RPMI8226 (cell line): ENCODE measurements at regions not wholly inside any gene's neighbourhood (a gene's known extent, or its start where the extent isn't known, plus 50 kb on each side); places are given as distances from the start of the nearest gene placed in this dataset.
"Not testable (repeated sequence)": the region's sequence is repeated elsewhere in the genome, so short reads cannot be mapped to it uniquely, and the experiment has no call there.

ENCODE experiments used
- DNase-seq: peaks from one replicate; pipeline ENCODE4 v3.0.0-alpha.2; 2015

DNA sequence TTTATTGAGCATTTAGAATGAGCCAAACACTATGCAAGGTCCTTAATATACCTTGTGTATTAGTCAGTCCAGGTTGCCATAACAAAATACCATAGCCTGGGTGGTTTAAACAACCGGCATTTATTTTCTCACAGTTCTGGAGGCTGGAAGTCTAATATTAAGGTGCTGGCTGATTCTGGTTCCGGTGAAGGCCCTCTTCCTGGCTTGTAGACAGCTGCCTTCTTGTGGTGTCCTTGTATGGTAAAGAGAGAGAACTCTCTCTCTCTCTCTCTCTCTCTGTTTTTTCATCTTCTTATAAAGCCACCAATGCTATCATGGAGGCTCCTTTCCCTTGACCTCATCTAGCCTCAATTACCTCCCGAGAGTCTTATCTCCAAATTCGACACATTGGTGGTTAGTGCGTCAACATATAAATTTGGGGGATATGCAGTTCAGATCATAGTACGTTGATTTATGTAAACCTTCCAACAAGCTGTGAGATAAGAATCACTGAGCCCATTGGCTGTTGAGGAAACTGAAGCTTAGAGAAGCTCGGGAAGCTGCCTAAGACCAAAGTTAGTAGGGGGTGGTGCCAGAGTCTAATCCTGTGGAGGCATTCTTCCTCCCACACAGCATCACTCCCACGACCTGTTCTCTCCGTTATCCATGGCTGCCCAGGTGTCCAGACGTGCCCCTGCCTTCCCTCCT, 298.0 kb upstream of the PROK2 start:
- no peak for DNase-seq

DNA sequence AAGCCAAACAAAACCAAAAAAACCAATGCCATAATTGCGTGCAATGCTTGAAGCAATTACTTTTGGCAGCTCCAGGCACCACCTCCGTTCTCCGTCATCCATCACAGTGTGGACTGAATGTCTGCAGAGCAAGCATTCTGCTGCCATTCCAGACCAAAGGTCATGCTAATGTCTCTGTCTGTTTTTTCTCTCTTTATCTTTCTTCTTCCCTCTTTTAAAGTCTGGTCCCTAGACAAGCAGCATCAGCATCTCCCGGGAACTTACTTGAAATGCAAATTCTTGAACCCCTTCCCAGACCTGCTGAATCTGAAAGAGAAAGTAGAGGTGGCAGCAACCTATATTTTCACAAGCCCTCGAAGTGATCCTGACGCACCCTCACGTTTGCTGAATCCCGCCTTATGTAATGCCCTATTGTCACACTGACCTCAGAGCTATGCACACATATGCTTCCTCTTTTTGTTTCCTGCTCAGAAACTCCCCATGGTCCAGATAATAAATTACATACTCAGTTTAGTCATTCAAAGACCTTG, 297.3 kb upstream of the PROK2 start:
- DNase-seq = peak; percentile 54

DNA sequence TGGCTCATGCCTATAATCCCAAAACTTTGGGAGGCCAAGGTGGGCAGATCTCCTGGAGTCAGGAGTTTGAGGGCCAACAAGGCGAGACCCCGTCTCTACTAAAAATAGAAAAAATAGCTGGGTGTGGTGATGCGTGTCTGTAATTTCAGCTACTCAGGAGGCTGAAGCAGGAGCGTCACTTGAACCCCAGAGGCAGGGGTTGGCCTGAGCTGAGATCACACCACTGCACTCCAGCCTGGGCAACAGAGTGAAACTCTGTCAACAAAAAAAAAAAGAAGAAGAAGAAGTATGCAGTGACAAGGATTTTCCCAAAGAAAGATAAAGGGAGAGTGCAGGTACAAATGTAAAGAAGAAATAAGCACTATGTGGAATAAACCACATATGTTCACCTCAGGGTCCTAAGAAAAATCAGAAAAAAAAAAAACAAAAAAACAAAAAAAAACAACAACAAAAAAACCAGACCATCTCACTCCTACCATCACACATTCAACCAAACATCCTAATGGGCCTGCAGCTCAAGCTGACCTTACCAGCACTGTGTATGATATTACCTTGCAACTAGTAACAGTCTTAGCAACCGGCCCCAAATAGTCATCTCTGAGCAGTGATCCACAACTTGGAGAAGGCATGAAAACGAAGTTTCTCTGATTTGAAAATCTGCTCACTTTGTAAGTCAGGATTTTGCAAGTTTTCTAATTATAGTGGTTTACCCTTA, 296.7 kb upstream of the PROK2 start:
- no peak for DNase-seq

DNA sequence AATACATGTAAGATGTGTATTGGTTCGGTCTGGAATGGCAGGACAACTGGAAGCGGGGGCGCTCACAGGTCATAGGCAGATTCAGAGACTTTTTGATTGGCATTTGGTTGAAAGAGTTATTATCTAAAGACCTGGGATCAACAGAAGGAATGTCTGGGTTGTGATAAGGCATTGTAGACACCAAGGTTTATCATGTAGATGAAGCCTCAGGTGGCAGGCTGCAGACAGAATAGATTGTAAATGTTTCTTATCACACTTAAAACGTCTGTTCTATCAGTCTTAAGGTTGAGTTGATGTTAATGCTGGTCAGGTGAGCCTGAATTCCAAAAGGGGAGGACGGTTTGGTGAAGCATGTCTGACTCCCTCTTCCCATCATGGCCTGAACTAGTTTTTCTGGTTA, 295.9 kb upstream of the PROK2 start:
- DNase-seq = no peak

DNA sequence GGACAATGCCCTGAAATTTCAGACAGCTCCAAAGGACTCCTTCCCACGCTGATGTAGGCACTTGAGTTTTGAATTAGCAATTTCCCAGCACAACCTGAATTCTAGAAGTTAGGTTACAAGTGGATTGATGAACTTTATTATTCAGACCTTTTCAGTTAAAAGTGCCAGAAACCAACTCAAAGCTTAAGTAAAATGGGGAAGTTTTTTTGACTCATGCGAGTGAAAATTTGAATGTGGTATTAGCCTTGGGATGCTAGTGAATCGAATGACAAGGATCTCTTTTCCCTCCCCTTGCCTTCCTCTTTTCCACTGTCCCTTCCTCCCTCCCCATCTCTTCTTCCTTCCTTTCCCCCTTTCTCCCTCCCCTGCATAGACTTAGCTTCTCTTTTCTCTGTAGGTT, 295.1 kb upstream of the PROK2 start:
- no peak for DNase-seq

- DNase-seq = no peak
Observed at GRCh38 chr3:72079369-72079872, 294.5 kb upstream of the PROK2 start.

DNA sequence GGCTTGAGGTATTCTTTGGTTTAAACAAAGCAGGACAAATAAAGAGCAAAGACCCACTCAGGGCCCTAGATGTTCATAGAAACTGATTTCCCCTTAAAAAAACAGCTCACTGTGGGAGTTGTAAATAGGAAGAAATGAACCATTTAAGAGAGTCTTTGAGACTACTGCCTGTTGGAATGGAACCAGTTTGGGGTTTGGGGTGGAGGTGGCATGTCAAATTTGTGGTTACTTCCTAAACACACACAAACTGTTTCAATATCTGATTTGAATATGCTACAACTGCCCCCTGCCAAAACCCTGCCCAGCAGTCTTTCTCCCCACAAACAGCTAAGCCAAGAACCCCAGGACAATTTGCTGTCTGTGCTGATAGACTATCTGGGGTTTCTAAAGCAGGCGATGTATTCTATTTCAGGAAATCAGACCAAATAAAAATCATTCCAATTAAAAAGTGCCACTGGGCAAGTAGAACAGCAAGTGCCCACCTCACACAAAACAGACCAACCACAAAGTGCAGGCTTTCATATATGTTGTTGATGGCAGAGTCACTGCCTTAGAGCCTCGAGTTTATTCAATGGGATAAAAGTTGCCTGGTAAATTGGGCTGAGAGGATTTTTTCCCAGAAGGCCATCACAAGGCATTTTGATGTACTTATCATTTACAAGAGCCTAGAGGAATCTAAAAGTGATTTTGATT, 293.9 kb upstream of the PROK2 start:
- DNase-seq = no peak

- peak; percentile 6 for DNase-seq
Observed at GRCh38 chr3:72077473-72078259, 292.7 kb upstream of the PROK2 start.

GRCh38 chr3:72075848-72076247, 290.9 kb upstream of the PROK2 start:
- DNase-seq = not testable (repeated sequence)

DNA sequence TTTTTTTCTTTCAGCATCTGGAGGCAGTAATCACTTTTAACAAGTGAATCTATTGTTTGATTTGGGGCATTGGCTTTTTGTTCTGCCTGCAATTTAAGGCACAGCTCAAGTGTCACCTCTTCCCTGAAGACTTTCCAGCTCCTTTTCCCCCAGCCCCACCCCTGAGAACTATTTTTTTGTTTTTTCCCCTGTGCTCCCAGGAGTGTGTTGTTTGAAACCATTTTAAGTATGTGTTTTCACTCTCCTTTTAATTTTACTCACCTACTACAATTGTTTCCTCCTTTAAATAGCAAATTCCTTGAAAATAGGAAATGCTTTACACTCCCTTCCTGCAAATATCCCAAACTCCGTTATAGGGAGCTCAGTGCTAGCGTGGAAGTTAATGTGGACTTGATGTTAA, 286.7 kb upstream of the PROK2 start:
- DNase-seq = no peak

GRCh38 chr3:72070005-72070404, 285.1 kb upstream of the PROK2 start:
- no peak for DNase-seq

DNA sequence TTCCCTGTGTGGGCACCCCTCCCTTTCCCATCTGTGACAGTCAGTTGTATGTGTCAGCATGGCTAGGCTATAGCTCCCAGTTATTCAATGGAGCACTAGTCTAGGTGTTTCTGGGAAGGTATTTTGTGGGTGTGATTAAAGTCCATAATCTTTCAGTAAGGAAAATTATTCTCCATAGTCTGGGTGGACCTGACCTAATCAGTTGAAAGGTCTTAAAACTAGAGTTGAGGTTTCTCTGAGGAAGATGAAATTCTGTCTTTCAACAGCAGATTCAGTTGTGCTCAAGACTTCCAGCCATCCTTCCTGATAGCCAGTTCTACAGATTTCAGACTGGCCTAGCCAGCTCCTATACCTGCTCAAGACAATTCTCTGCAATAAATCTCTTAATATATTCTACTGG, 284.6 kb upstream of the PROK2 start:
- DNase-seq = no peak

GRCh38 chr3:72068621-72069020, 283.7 kb upstream of the PROK2 start:
- DNase-seq = no peak

DNA sequence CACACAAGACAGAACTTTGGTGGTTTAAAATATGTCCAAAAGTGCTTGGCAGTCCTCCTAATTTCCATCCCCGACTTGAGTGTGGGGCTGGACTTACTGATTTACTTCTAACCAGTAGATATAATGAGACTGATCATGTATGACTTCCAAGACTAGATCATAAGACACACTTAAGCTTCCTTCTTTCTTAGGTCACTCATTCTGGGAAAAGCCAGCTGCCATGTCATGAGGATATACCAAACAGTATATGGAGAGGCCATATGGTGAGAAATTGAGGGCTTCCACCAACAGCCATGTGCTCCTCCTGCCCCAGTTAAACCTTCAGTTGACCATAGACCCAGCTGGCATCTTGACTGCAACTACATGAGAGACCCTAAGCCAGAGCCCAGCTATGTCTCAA, 282.8 kb upstream of the PROK2 start:
- DNase-seq = no peak

- DNase-seq = no peak
Observed at GRCh38 chr3:72065872-72066641, 281.1 kb upstream of the PROK2 start.

- DNase-seq = no peak
Observed at GRCh38 chr3:72065236-72065635, 280.3 kb upstream of the PROK2 start.

DNA sequence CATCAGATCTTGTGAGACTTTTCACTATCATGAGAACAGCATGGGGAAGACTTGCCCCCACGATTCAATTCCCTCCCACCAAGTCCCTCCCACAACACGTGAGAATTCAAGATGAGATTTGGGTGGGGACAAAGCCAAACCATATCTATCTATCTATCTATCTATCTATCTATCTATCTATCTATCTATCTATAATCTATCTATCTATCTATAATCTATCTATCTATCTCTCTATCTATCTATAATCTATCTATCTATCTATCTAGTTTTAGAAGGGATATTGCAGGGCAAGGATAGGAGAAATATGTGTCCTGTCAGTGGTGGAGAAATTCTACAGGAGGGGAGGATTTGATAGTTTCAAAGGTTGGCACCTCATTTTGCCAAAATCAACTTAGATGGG, 279.8 kb upstream of the PROK2 start:
- not testable (repeated sequence) for DNase-seq

- no peak for DNase-seq
Observed at GRCh38 chr3:72062017-72062416, 277.1 kb upstream of the PROK2 start.

GRCh38 chr3:72060447-72061034, 275.6 kb upstream of the PROK2 start:
- DNase-seq = no peak

DNA sequence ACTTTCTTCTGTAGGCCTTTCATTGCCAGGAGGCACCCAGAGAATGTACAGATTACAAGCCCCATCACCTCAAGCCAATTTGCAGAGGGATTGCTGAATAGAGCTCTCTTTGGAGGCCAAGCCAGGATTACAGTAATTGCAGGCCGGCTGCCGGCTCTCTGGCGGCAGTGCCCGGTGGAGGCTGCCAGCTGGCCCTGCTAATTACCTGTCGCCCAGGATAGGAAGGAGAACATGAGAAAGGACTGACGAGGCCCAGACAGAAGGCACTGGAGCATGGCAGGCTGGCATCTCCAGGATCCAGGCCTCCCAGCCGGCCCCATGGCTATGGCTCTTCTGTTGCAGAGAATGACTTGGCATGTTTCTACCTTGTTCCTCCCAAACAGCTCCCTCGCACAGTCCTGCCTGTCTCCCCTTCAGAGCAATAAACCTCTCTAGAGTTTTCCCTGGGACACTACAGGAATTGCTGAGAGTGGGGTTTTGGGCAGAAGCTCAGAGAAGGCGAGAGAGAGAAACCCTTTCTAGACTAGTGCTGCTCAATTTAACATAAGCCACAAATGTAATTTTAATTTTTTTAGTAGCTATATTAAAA, 273.6 kb upstream of the PROK2 start:
- DNase-seq = no peak

DNA sequence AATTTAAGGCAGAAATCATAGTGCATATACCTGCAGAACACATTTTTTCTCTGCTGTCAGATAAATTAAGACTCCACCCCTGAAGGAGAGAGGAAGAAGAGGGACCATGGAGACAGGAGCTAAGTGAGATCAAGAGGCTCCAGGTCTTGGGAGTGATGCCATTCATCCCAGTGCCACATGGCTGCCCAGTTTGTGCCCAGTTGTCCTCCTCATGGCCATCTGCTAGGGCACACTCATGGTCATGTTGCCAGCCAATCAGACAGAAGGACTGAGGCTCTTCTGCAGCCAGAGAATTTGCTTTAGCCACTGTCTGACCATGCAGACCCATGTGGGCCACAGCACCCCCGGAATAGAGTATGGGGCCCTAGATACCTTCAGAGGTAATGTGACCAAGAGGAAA, 270.5 kb upstream of the PROK2 start:
- DNase-seq = no peak
